ENCODE measurements at regions not wholly inside any gene's neighbourhood (a gene's known extent, or its start where the extent isn't known, plus 50 kb on each side); places are given as distances from the start of the nearest gene placed in this dataset.

DNA sequence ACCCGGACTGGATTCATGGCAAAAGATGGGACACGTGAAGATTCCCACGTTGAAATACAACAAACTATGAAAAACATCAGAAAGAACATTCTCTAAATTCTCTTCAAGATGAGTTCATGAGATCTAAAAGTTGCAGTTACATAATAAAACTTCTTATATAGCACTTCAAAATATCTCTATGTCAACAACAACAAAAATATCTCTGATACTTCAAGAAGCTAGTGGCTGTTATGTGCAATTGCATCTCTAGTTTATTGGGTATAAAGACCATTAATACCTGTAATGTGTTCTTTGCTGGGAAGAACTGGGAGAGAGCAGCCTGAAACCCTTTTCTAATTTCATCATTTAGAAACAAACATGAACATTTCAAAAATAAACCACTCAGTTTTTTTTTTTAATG is 69.2 kb upstream of the RGS6 start:
- H3K27me3 ChIP-seq (ENCODE audit: insufficient read depth, insufficient read length): no peaks in the 10 kb centered on the region
- no peak overlapping the region for H3K9ac ChIP-seq (ENCODE audit: insufficient read length, low read depth)
- peaks cover 11% of the 10 kb centered on the region; the same call in 1 of the 2 replicates for H3K9me3 ChIP-seq (ENCODE audit: insufficient read depth, low read length)
- H3K4me3 ChIP-seq (ENCODE audit: insufficient read length, low read depth): no peak overlapping the region
- H3K36me3 ChIP-seq (ENCODE audit: insufficient read depth, insufficient read length, low read length): no peaks in the 10 kb centered on the region
- no peak for DNase-seq (ENCODE audit: low read depth, low spot score)
- TF ChIP-seq YY1 (IDR thresholded peaks at IDR 0.05; ENCODE audit: insufficient read depth, insufficient read length) (no peak), SUZ12 (IDR thresholded peaks at IDR 0.05; ENCODE audit: extremely low read depth, insufficient read depth, insufficient read length) (no peak), ZNF274 (IDR thresholded peaks at IDR 0.05; ENCODE audit: low read depth, low read length) (no peak)
- H3K4me1 ChIP-seq (ENCODE audit: insufficient read depth, insufficient read length): no peaks in the 10 kb centered on the region

- H3K9me3 ChIP-seq (ENCODE audit: insufficient read depth, low read length): peaks cover 7% of the 10 kb centered on the region; the same call in 1 of the 2 replicates
- H3K36me3 ChIP-seq (ENCODE audit: insufficient read depth, insufficient read length, low read length): no peaks in the 10 kb centered on the region
- no peak for DNase-seq (ENCODE audit: low read depth, low spot score)
- H3K4me3 ChIP-seq (ENCODE audit: insufficient read length, low read depth): no peak overlapping the region
- H3K4me1 ChIP-seq (ENCODE audit: insufficient read depth, insufficient read length): no peaks in the 10 kb centered on the region
- TF ChIP-seq SUZ12 (IDR thresholded peaks at IDR 0.05; ENCODE audit: extremely low read depth, insufficient read depth, insufficient read length) (no peak), YY1 (IDR thresholded peaks at IDR 0.05; ENCODE audit: insufficient read depth, insufficient read length) (no peak), ZNF274 (IDR thresholded peaks at IDR 0.05; ENCODE audit: low read depth, low read length) (no peak)
- no peaks in the 10 kb centered on the region for H3K27me3 ChIP-seq (ENCODE audit: insufficient read depth, insufficient read length)
- H3K9ac ChIP-seq (ENCODE audit: insufficient read length, low read depth): no peak overlapping the region
These were observed 68.5 kb upstream of the RGS6 start for GRCh38 chr14:71863766-71864165.
